ENCODE measurements at regions not wholly inside any gene's neighbourhood (a gene's known extent, or its start where the extent isn't known, plus 50 kb on each side); places are given as distances from the start of the nearest gene placed in this dataset.
A peak's percentile ranks its signal among the peaks of the same experiment; 100 is the strongest.

- DNase-seq: no peak
These were observed 805.3 kb upstream of the SOX9 start for GRCh38 chr17:71315568-71315967.

- peak; percentile 7 for DNase-seq
These were observed 804.5 kb upstream of the SOX9 start for GRCh38 chr17:71316176-71316897.

- DNase-seq: no peak
These were observed 800.6 kb upstream of the SOX9 start for GRCh38 chr17:71320009-71320796.

- no peak for DNase-seq
These were observed 795.7 kb upstream of the SOX9 start for GRCh38 chr17:71325117-71325516.

- DNase-seq: no peak
These were observed 794.9 kb upstream of the SOX9 start for GRCh38 chr17:71325886-71326285.

- no peak for DNase-seq
These were observed 793.3 kb upstream of the SOX9 start for GRCh38 chr17:71327376-71328059.

- no peak for DNase-seq
These were observed 791.3 kb upstream of the SOX9 start for GRCh38 chr17:71329310-71330098.

- no peak for DNase-seq
These were observed 790.8 kb upstream of the SOX9 start for GRCh38 chr17:71330099-71330375.

GRCh38 chr17:71331754-71332325 is 789.0 kb upstream of the SOX9 start:
- no peak for DNase-seq

GRCh38 chr17:71334048-71334751 is 786.6 kb upstream of the SOX9 start:
- peak; percentile 11 for DNase-seq

GRCh38 chr17:71335212-71335611 is 785.6 kb upstream of the SOX9 start:
- DNase-seq: no peak

GRCh38 chr17:71337938-71338337 is 782.9 kb upstream of the SOX9 start:
- DNase-seq: no peak

GRCh38 chr17:71338396-71338795 is 782.4 kb upstream of the SOX9 start:
- no peak for DNase-seq

- DNase-seq: no peak
These were observed 781.6 kb upstream of the SOX9 start for GRCh38 chr17:71339206-71339605.

- DNase-seq: no peak
These were observed 778.1 kb upstream of the SOX9 start for GRCh38 chr17:71342737-71343136.

- no peak for DNase-seq
These were observed 770.8 kb upstream of the SOX9 start for GRCh38 chr17:71349908-71350600.

- no peak for DNase-seq
These were observed 760.5 kb upstream of the SOX9 start for GRCh38 chr17:71360301-71360700.

- no peak for DNase-seq
These were observed 759.0 kb upstream of the SOX9 start for GRCh38 chr17:71361656-71362450.

- DNase-seq: no peak
These were observed 757.2 kb upstream of the SOX9 start for GRCh38 chr17:71363661-71364060.

- no peak for DNase-seq
These were observed 749.0 kb upstream of the SOX9 start for GRCh38 chr17:71371809-71372208.

GRCh38 chr17:71375948-71376347 is 744.9 kb upstream of the SOX9 start:
- no peak for DNase-seq
